ENCODE measurements at regions not wholly inside any gene's neighbourhood (a gene's known extent, or its start where the extent isn't known, plus 50 kb on each side); places are given as distances from the start of the nearest gene placed in this dataset.

DNA sequence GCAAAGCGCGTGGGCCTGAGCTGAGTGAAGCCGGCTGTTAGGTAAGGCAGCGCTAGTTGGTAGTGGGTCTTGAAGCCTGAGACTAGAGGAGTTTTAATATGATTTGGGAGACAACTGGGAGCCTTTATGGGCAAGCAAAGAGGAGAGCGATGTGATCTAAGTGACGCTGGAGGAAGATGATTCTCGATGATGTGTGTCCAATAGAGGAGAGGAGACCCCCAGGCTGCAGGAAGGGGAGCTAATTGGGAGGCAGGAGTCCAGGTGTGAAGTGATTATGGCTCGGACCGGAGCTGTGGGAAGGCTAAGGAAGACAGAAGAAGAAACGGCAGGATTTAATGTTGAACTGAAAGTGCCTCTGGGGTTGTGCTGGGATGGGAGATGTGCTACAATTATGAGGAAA, 482.9 kb upstream of the KIF2A start:
- TF ChIP-seq, protein P1, sequence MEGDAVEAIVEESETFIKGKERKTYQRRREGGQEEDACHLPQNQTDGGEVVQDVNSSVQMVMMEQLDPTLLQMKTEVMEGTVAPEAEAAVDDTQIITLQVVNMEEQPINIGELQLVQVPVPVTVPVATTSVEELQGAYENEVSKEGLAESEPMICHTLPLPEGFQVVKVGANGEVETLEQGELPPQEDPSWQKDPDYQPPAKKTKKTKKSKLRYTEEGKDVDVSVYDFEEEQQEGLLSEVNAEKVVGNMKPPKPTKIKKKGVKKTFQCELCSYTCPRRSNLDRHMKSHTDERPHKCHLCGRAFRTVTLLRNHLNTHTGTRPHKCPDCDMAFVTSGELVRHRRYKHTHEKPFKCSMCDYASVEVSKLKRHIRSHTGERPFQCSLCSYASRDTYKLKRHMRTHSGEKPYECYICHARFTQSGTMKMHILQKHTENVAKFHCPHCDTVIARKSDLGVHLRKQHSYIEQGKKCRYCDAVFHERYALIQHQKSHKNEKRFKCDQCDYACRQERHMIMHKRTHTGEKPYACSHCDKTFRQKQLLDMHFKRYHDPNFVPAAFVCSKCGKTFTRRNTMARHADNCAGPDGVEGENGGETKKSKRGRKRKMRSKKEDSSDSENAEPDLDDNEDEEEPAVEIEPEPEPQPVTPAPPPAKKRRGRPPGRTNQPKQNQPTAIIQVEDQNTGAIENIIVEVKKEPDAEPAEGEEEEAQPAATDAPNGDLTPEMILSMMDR (IDR thresholded peaks at IDR 0.05): no peak
- no peak for TF ChIP-seq POLR2A (IDR thresholded peaks at IDR 0.05)
- no peak for TF ChIP-seq POLR2AphosphoS5 (IDR thresholded peaks at IDR 0.05)
- TF ChIP-seq EP300 (IDR thresholded peaks at IDR 0.05): no peak
